HepG2 (cell line): ENCODE measurements at regions not wholly inside any gene's neighbourhood (a gene's known extent, or its start where the extent isn't known, plus 50 kb on each side); places are given as distances from the start of the nearest gene placed in this dataset.

Source experiments
- ATAC-seq: fragments of 200-7000 bp; cut with Tn5 transposase; 3 replicates; pipeline ENCODE4 v1.9.1; 2020; ENCODE audit warnings: mild to moderate bottlenecking, moderate library complexity
- BruUV-seq: library from RNA; stranded (reverse); fragments of 400-500 nt; replicated peaks from 2 replicates; lab custom pipeline; 2021; lab: Mats Ljungman, UMichigan
- CTCF ChIA-PET: fragments of 300-600 bp; formaldehyde crosslinking; extraction: SDS; loops from one replicate; lab custom pipeline; 2021; ENCODE audit warnings: low total read pairs, inconsistent platforms, low intra/inter-chr PET ratio; lab: Yijun Ruan, JAX
- POLR2A ChIA-PET: fragments of 350-600 bp; sonication (Branson Sonifier 250); formaldehyde crosslinking; loops from one replicate; lab custom pipeline; 2020; ENCODE audit warnings: antibody characterized with exemption, inconsistent platforms; lab: Yijun Ruan, JAX
- DNase-seq: peaks from one replicate; pipeline ENCODE4 v3.0.0-alpha.2; 2015; ENCODE audit warnings: low spot score
- FAIRE-seq: peaks from 3 replicates; lab custom pipeline; 2011; peaks lifted over from hg19 to GRCh38; lab: Jason Lieb, UNC
- H2AFZ ChIP-seq: one replicate; pipeline ENCODE4 v1.6.1; 2011; ENCODE audit warnings: low read length, inconsistent platforms
- H3K27ac ChIP-seq: fragments of 300-600 bp; 3 replicates; pipeline ENCODE4 v1.8.0; 2011; ENCODE audit warnings: mixed run types, mild to moderate bottlenecking, mixed read lengths, low read length, inconsistent platforms; ENCODE audit not compliant: insufficient read depth; ENCODE audit errors: extremely low read length
- H3K27me3 ChIP-seq, 2 experiments: fragments of 200-600 bp in 1 of 2; 2 replicates in 1 of 2; 3 replicates in 1 of 2; pipeline versions ENCODE4 v1.6.0 to v1.8.0; 2011; ENCODE audit warnings: low read length in 2 of 2, mild to moderate bottlenecking in 2 of 2, moderate library complexity in 2 of 2, inconsistent platforms in 1 of 2; ENCODE audit not compliant: insufficient read depth in 2 of 2, control insufficient read depth in 1 of 2
- H3K36me3 ChIP-seq, 2 experiments: fragments of 200-600 bp in 1 of 2; replicated peaks in 1 of 2; 2 replicates in 1 of 2; 3 replicates in 1 of 2; pipeline versions ENCODE4 v1.5.1 to v1.8.0; 2011; ENCODE audit warnings: low read length in 2 of 2, inconsistent platforms in 1 of 2; ENCODE audit not compliant: insufficient read depth in 2 of 2, control insufficient read depth in 1 of 2
- H3K4me1 ChIP-seq: 2 replicates; pipeline ENCODE4 v1.5.1; 2012; ENCODE audit warnings: low read length, inconsistent platforms; ENCODE audit not compliant: insufficient read depth
- H3K4me2 ChIP-seq: 2 replicates; pipeline ENCODE4 v1.6.0; 2011; ENCODE audit warnings: low read depth, low read length, inconsistent platforms
- H3K4me3 ChIP-seq, 3 experiments: fragments of 200-600 bp in 1 of 3; sonication (generic), shearing (Covaris generic) in 1 of 3; replicated peaks in 1 of 3; 2 replicates each; pipeline ENCODE4 v1.5.1; 2011 to 2016; ENCODE audit warnings: low read length in 3 of 3, inconsistent platforms in 2 of 3, low read depth in 2 of 3, mild to moderate bottlenecking in 2 of 3, control low read depth in 1 of 3, mixed read lengths in 1 of 3; ENCODE audit not compliant: insufficient read depth in 1 of 3
- H3K79me2 ChIP-seq: one replicate; pipeline ENCODE4 v1.6.1; 2011; ENCODE audit warnings: low read length, inconsistent platforms; ENCODE audit not compliant: insufficient read depth
- H3K9ac ChIP-seq: 2 replicates; pipeline ENCODE4 v1.6.0; 2011; ENCODE audit warnings: mild to moderate bottlenecking, low read depth, low read length, inconsistent platforms; ENCODE audit not compliant: insufficient read depth
- H3K9me3 ChIP-seq: 2 replicates; pipeline ENCODE4 v1.5.1; 2012; ENCODE audit warnings: mild to moderate bottlenecking, low read length
- H4K20me1 ChIP-seq: 2 replicates; pipeline ENCODE4 v1.6.0; 2011; ENCODE audit warnings: inconsistent platforms, mild to moderate bottlenecking, low read length, moderate library complexity; ENCODE audit not compliant: insufficient read depth
- ARID3A ChIP-seq: IDR thresholded peaks from 2 replicates; pipeline ENCODE4 v1.6.1; 2012; ENCODE audit warnings: low read depth, low read length, improper control_type of control experiment
- ARNTL ChIP-seq: sonication (generic); formaldehyde crosslinking; IDR thresholded peaks from 2 replicates; pipeline ENCODE4 v1.4.0; 2020; ENCODE audit warnings: mild to moderate bottlenecking, missing genetic modification reagents
- GATAD2A ChIP-seq: IDR thresholded peaks from 2 replicates; pipeline ENCODE4 v1.6.1; 2016
- HIC2 ChIP-seq: sonication (generic); formaldehyde crosslinking; IDR thresholded peaks from 2 replicates; pipeline ENCODE4 v1.9.0; 2022; ENCODE audit warnings: low read depth, missing genetic modification reagents
- NFYB ChIP-seq: sonication (generic); formaldehyde crosslinking; IDR thresholded peaks from 2 replicates; pipeline ENCODE4 v1.4.0; 2020; ENCODE audit warnings: missing genetic modification reagents
- PAXIP1 ChIP-seq: sonication (generic); formaldehyde crosslinking; conservative IDR thresholded peaks from 2 replicates; pipeline ENCODE4 v1.4.0; 2020; ENCODE audit warnings: mild to moderate bottlenecking, missing genetic modification reagents, moderate library complexity
- SMAD9 ChIP-seq: sonication (generic); formaldehyde crosslinking; IDR thresholded peaks from 2 replicates; pipeline ENCODE4 v1.5.1; 2020; ENCODE audit warnings: mild to moderate bottlenecking, missing genetic modification reagents
- TRIM22 ChIP-seq: fragments of 450-650 bp; IDR thresholded peaks from 2 replicates; pipeline ENCODE4 v1.6.1; 2017
- XBP1 ChIP-seq: sonication (generic); formaldehyde crosslinking; IDR thresholded peaks from 2 replicates; pipeline ENCODE4 v1.5.0; 2020; ENCODE audit warnings: missing genetic modification reagents
- XRCC5 ChIP-seq: fragments of 200-400 bp; formaldehyde crosslinking; optimal IDR thresholded peaks from 2 replicates; pipeline ENCODE3; 2017; ENCODE audit warnings: mild to moderate bottlenecking, low read length
- ZIK1 ChIP-seq: sonication (generic); formaldehyde crosslinking; IDR thresholded peaks from 2 replicates; pipeline ENCODE4 v1.5.0; 2020; ENCODE audit warnings: mild to moderate bottlenecking, low read depth, missing genetic modification reagents, borderline replicate concordance
- ZNF235 ChIP-seq: sonication (generic); formaldehyde crosslinking; IDR thresholded peaks from 2 replicates; pipeline ENCODE4 v1.8.1; 2023; ENCODE audit warnings: mild to moderate bottlenecking, missing genetic modification reagents, borderline replicate concordance
- ZNF607 ChIP-seq: sonication (generic); formaldehyde crosslinking; IDR thresholded peaks from 2 replicates; pipeline ENCODE4 v1.5.1; 2020; ENCODE audit warnings: missing genetic modification reagents, mild to moderate bottlenecking, borderline replicate concordance
- ZNF7 ChIP-seq: IDR thresholded peaks from 2 replicates; pipeline ENCODE4 v1.6.1; 2016; ENCODE audit warnings: missing biosample characterization, missing genetic modification reagents
- WGBS: methylation state at CpG from one replicate; pipeline ENCODE4 v1.1.6; 2017; ENCODE audit warnings: low lambda C conversion rate; 5-methylcytosine and 5-hydroxymethylcytosine counted together
- in situ Hi-C: cut with HindIII; loops from 2 replicates; pipeline ENCODE4 v1.10.0; 2017; ENCODE audit warnings: low pct_unique_long_range_greater_than_20kb; ENCODE audit not compliant: extremely low pct_ligation_motif_present
- intact Hi-C: fragments of 100-400 bp; cut with micrococcal nuclease; formaldehyde crosslinking; loops from one replicate; pipeline ENCODE4 v1.10.0; 2022; ENCODE audit not compliant: unreplicated experiment

- no peak for TF ChIP-seq TRIM22
- no peak for TF ChIP-seq SMAD9 (CRISPR knock-in tag)
- TF ChIP-seq ARID3A: no peak
- no peak for TF ChIP-seq GATAD2A (CRISPR knock-in tag)
- no peak for TF ChIP-seq XBP1 (CRISPR knock-in tag)
- no peak for TF ChIP-seq ZIK1
These were observed 283.0 kb upstream of the IRX2 start (continued) for GRCh38 chr5:3034449-3034848.

- intact Hi-C loops (no loop called here), in situ Hi-C loops (no loop called here)
- no peaks in the 10 kb centered on the region for H3K36me3 ChIP-seq
- WGBS: 14% methylated on average over 12 of the region's 12 CpGs
- ChIA-PET POLR2A (no interaction called here), CTCF (no interaction called here)
- no peaks in the 10 kb centered on the region for H3K4me1 ChIP-seq
- ATAC-seq: no peak
- H3K9ac ChIP-seq: no peak overlapping the region
- H2AFZ ChIP-seq: no peak overlapping the region
- DNase-seq: no peak
- H3K27me3 ChIP-seq: no peaks in the 10 kb centered on the region; a peak in 1 of 5 replicates
- no peaks in the 10 kb centered on the region for H3K79me2 ChIP-seq
- H3K9me3 ChIP-seq: no peaks in the 10 kb centered on the region
- no peak overlapping the region for H3K4me2 ChIP-seq
- no peak overlapping the region for H3K4me3 ChIP-seq
- no peaks in the 10 kb centered on the region for H4K20me1 ChIP-seq
- no TSS peak for BruUV-seq
- FAIRE-seq: no peak
- H3K27ac ChIP-seq: no peak overlapping the region
- no peak for TF ChIP-seq ARNTL (CRISPR knock-in tag)
- TF ChIP-seq XRCC5: no peak
- no peak for TF ChIP-seq ZNF607 (CRISPR knock-in tag)
- no peak for TF ChIP-seq PAXIP1 (CRISPR knock-in tag)
- no peak for TF ChIP-seq ZNF7 (CRISPR knock-in tag)
- TF ChIP-seq HIC2 (CRISPR knock-in tag): no peak
- TF ChIP-seq ZNF235: no peak
- TF ChIP-seq NFYB (CRISPR knock-in tag): no peak
These were observed 281.7 kb upstream of the IRX2 start for GRCh38 chr5:3033033-3033755.
